Mucosa of stomach (tissue), 1 donor: ENCODE measurements at regions not wholly inside any gene's neighbourhood (a gene's known extent, or its start where the extent isn't known, plus 50 kb on each side); places are given as distances from the start of the nearest gene placed in this dataset.

ENCODE experiments used
- H3K27me3 ChIP-seq: one replicate; pipeline ENCODE4 v1.7.0; 2013; ENCODE audit warnings: mild to moderate bottlenecking, low read length; ENCODE audit not compliant: control insufficient read depth, insufficient read depth
- H3K36me3 ChIP-seq: one replicate; pipeline ENCODE4 v1.7.0; 2013; ENCODE audit warnings: low read length; ENCODE audit not compliant: control insufficient read depth, insufficient read depth
- H3K4me1 ChIP-seq: one replicate; pipeline ENCODE4 v1.7.0; 2013; ENCODE audit warnings: mild to moderate bottlenecking, low read length; ENCODE audit not compliant: control insufficient read depth, insufficient read depth
- H3K4me3 ChIP-seq: one replicate; pipeline ENCODE4 v1.7.0; 2013; ENCODE audit warnings: low read length
- H3K9ac ChIP-seq: one replicate; pipeline ENCODE4 v1.7.0; 2013; ENCODE audit warnings: mild to moderate bottlenecking, low read length, moderate library complexity
- H3K9me3 ChIP-seq: one replicate; pipeline ENCODE4 v1.7.0; 2013; ENCODE audit warnings: mild to moderate bottlenecking, low read length, moderate library complexity; ENCODE audit not compliant: control insufficient read depth
- donor health status: Pancreatic carcinoma.

GRCh38 chr1:38571726-38572125, 287.8 kb downstream of the RRAGC start:
- H3K4me1 ChIP-seq = no peaks in the 10 kb centered on the region
- no peak overlapping the region for H3K4me3 ChIP-seq
- H3K36me3 ChIP-seq = no peaks in the 10 kb centered on the region
- peaks cover 18% of the 10 kb centered on the region for H3K27me3 ChIP-seq
- H3K9ac ChIP-seq = no peak overlapping the region
- H3K9me3 ChIP-seq = no peaks in the 10 kb centered on the region

- no peaks in the 10 kb centered on the region for H3K36me3 ChIP-seq
- peaks cover 11% of the 10 kb centered on the region for H3K27me3 ChIP-seq
- no peak overlapping the region for H3K4me3 ChIP-seq
- no peaks in the 10 kb centered on the region for H3K4me1 ChIP-seq
- no peak overlapping the region for H3K9ac ChIP-seq
- no peaks in the 10 kb centered on the region for H3K9me3 ChIP-seq
These were observed 289.0 kb downstream of the RRAGC start for GRCh38 chr1:38570657-38570975.

- no peaks in the 10 kb centered on the region for H3K4me1 ChIP-seq
- no peak overlapping the region for H3K4me3 ChIP-seq
- H3K9me3 ChIP-seq = no peaks in the 10 kb centered on the region
- H3K27me3 ChIP-seq = peaks cover 11% of the 10 kb centered on the region
- H3K9ac ChIP-seq = no peak overlapping the region
- no peaks in the 10 kb centered on the region for H3K36me3 ChIP-seq
These were observed 289.5 kb downstream of the RRAGC start for GRCh38 chr1:38569932-38570656.

GRCh38 chr1:38568061-38568857, 291.3 kb downstream of the RRAGC start:
- Histone ChIP-seq H3K27me3 (peaks cover 18% of the 10 kb centered on the region), H3K9me3 (no peaks in the 10 kb centered on the region), H3K36me3 (no peaks in the 10 kb centered on the region), H3K4me3 (no peak overlapping the region), H3K9ac (no peak overlapping the region), H3K4me1 (no peaks in the 10 kb centered on the region)

- Histone ChIP-seq H3K36me3 (no peaks in the 10 kb centered on the region), H3K4me1 (no peaks in the 10 kb centered on the region), H3K9ac (no peak overlapping the region), H3K4me3 (no peak overlapping the region), H3K27me3 (peaks cover 16% of the 10 kb centered on the region), H3K9me3 (no peaks in the 10 kb centered on the region)
These were observed 292.2 kb downstream of the RRAGC start for GRCh38 chr1:38567401-38567800.

GRCh38 chr1:38565020-38565491, 294.5 kb downstream of the RRAGC start:
- peaks cover 19% of the 10 kb centered on the region for H3K27me3 ChIP-seq
- H3K4me1 ChIP-seq = no peaks in the 10 kb centered on the region
- H3K4me3 ChIP-seq = no peak overlapping the region
- H3K36me3 ChIP-seq = no peaks in the 10 kb centered on the region
- H3K9me3 ChIP-seq = no peaks in the 10 kb centered on the region
- H3K9ac ChIP-seq = no peak overlapping the region

GRCh38 chr1:38563942-38564735, 295.4 kb downstream of the RRAGC start:
- Histone ChIP-seq H3K4me3 (no peak overlapping the region), H3K36me3 (no peaks in the 10 kb centered on the region), H3K9ac (no peak overlapping the region), H3K4me1 (peaks cover 4% of the 10 kb centered on the region), H3K9me3 (no peaks in the 10 kb centered on the region), H3K27me3 (peaks cover 18% of the 10 kb centered on the region)

- Histone ChIP-seq H3K4me1 (peaks cover 7% of the 10 kb centered on the region), H3K4me3 (no peak overlapping the region), H3K27me3 (peaks cover 22% of the 10 kb centered on the region), H3K9ac (no peak overlapping the region), H3K9me3 (no peaks in the 10 kb centered on the region), H3K36me3 (no peaks in the 10 kb centered on the region)
These were observed 297.8 kb downstream of the RRAGC start for GRCh38 chr1:38561725-38562124.

GRCh38 chr1:38561110-38561509, 298.5 kb downstream of the RRAGC start:
- peaks cover 22% of the 10 kb centered on the region for H3K27me3 ChIP-seq
- no peak overlapping the region for H3K4me3 ChIP-seq
- no peaks in the 10 kb centered on the region for H3K9me3 ChIP-seq
- H3K9ac ChIP-seq = no peak overlapping the region
- peaks cover 7% of the 10 kb centered on the region for H3K4me1 ChIP-seq
- H3K36me3 ChIP-seq = no peaks in the 10 kb centered on the region

GRCh38 chr1:38560457-38560856, 299.1 kb downstream of the RRAGC start:
- Histone ChIP-seq H3K36me3 (no peaks in the 10 kb centered on the region), H3K9me3 (no peaks in the 10 kb centered on the region), H3K4me1 (peaks cover 7% of the 10 kb centered on the region), H3K27me3 (peaks cover 22% of the 10 kb centered on the region), H3K9ac (no peak overlapping the region), H3K4me3 (no peak overlapping the region)

GRCh38 chr1:38559446-38560165, 300.0 kb downstream of the RRAGC start:
- Histone ChIP-seq H3K27me3 (peaks cover 22% of the 10 kb centered on the region), H3K9ac (no peak overlapping the region), H3K36me3 (no peaks in the 10 kb centered on the region), H3K4me1 (peaks cover 7% of the 10 kb centered on the region), H3K9me3 (no peaks in the 10 kb centered on the region), H3K4me3 (no peak overlapping the region)
